ENCODE measurements at regions not wholly inside any gene's neighbourhood (a gene's known extent, or its start where the extent isn't known, plus 50 kb on each side); places are given as distances from the start of the nearest gene placed in this dataset.

DNA sequence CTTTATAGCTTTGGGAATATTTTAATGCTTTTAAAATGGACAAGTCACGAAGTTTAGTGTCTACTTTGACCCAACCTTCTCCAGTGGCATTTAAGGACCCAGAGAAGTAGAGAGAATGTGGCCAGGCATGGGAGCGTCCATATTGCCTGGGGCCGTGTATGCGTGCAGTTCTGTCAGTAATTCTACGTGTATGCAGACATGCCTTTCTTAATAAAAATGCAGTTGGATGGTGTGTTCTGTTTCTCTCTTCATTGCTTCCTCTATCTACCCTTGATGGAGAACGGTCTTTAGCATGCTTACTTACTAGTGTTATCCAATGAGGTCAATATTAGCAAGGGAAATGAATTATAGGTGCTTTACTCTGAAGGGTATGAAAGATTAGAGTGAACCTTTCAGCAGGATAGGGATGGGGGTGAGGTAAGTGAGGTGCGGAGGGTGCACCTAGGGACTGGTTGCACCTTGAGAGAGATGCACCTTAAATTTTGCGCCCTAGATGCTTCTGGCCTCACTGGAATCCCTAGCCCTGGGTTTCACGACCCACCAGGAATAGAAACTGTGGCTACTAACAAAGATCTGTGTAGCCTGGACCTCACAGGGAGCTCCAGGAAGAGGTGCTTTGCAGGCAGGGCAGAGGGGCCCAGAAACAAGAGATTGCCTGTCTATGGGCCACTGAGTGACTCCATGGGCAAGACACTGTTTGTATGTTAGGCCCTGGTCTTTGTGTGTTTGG is 194.3 kb downstream of the MYCN start:
- Histone ChIP-seq H3K9ac (ENCODE audit: extremely low read depth, insufficient read length, low read length) (no peak overlapping the region), H2BK12ac (ENCODE audit: insufficient read length, low read depth, low read length) (no peak overlapping the region), H3K23ac (ENCODE audit: insufficient read length, low read depth, low read length) (no peak overlapping the region), H3K18ac (ENCODE audit: insufficient read length, low read depth, low read length) (no peak overlapping the region), H3K4ac (ENCODE audit: low read depth, low read length) (no peak overlapping the region), H2BK5ac (ENCODE audit: insufficient read length, low read length) (no peak overlapping the region), H2AK5ac (ENCODE audit: insufficient read length, low read length) (no peak overlapping the region), H3T11ph (ENCODE audit: low read length) (no peak overlapping the region), H3K23me2 (ENCODE audit: insufficient read length, low read depth, low read length, poor library complexity, severe bottlenecking) (no peaks in the 10 kb centered on the region), H2BK15ac (ENCODE audit: low read depth, low read length) (no peak overlapping the region), H3K4me1 (ENCODE audit: insufficient read depth, low read length) (no peaks in the 10 kb centered on the region; the same call in 1 of the 2 replicates), H4K5ac (ENCODE audit: insufficient read length, low read depth, low read length) (no peak overlapping the region), H4K91ac (ENCODE audit: insufficient read length, low read depth, low read length) (no peak overlapping the region), H3K79me1 (ENCODE audit: insufficient read depth, low read depth, low read length, poor library complexity, severe bottlenecking) (no peaks in the 10 kb centered on the region), H4K20me1 (ENCODE audit: control insufficient read depth, insufficient read depth, insufficient read length) (no peaks in the 10 kb centered on the region), H3K27ac (ENCODE audit: insufficient read length, low read depth, low read length) (no peak overlapping the region), H4K8ac (replicated peaks; ENCODE audit: insufficient read length, low read depth, low read length) (no peak overlapping the region), H3K9me3 (ENCODE audit: control insufficient read depth, low read depth, low read length) (no peaks in the 10 kb centered on the region), H3K56ac (ENCODE audit: insufficient read length, low read depth, low read length) (no peak overlapping the region), H2AFZ (ENCODE audit: low read length) (no peak overlapping the region), H2BK120ac (ENCODE audit: low read depth, low read length, poor library complexity, severe bottlenecking) (no peak overlapping the region), H3K27me3 (ENCODE audit: insufficient read depth, low read length) (no peaks in the 10 kb centered on the region), H2BK20ac (ENCODE audit: low read depth, low read length, poor library complexity, severe bottlenecking) (no peak overlapping the region), H3K79me2 (ENCODE audit: insufficient read depth, low read length) (no peaks in the 10 kb centered on the region), H3K14ac (ENCODE audit: insufficient read depth, low read length) (no peak overlapping the region), H3K4me2 (ENCODE audit: insufficient read depth, insufficient read length, low read length) (no peak overlapping the region)
- Mint-ChIP-seq H3K27ac (no peak overlapping the region), H3K27me3 (ENCODE audit: low read depth) (no peaks in the 10 kb centered on the region; the same call in 1 of the 2 replicates), H3K36me3 (ENCODE audit: insufficient read depth in 1 of 3, low read depth in 3 of 3) (no peaks in the 10 kb centered on the region; a peak in 1 of 7 replicates), H3K9me3 (no peaks in the 10 kb centered on the region), H3K4me1 (peaks cover 10 to 19% of the 10 kb centered on the region in 2 experiments), H3K4me3 (no peak overlapping the region)
- TF ChIP-seq, protein P1, sequence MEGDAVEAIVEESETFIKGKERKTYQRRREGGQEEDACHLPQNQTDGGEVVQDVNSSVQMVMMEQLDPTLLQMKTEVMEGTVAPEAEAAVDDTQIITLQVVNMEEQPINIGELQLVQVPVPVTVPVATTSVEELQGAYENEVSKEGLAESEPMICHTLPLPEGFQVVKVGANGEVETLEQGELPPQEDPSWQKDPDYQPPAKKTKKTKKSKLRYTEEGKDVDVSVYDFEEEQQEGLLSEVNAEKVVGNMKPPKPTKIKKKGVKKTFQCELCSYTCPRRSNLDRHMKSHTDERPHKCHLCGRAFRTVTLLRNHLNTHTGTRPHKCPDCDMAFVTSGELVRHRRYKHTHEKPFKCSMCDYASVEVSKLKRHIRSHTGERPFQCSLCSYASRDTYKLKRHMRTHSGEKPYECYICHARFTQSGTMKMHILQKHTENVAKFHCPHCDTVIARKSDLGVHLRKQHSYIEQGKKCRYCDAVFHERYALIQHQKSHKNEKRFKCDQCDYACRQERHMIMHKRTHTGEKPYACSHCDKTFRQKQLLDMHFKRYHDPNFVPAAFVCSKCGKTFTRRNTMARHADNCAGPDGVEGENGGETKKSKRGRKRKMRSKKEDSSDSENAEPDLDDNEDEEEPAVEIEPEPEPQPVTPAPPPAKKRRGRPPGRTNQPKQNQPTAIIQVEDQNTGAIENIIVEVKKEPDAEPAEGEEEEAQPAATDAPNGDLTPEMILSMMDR (conservative IDR thresholded peaks at IDR 0.05): no peak
- DNase-seq: no peak
- WGBS (ENCODE audit: extremely low coverage, insufficient read length, low lambda C conversion rate): no CpG with 5 or more reads among the region's 9 CpGs

Measured in H9 (cell line).